Muscle of leg (tissue), 3 donors: ENCODE measurements at regions not wholly inside any gene's neighbourhood (a gene's known extent, or its start where the extent isn't known, plus 50 kb on each side); places are given as distances from the start of the nearest gene placed in this dataset.

Source experiments
- DNase-seq: peaks from one replicate; pipeline ENCODE4 v3.0.0; 2013
- H3K27ac ChIP-seq: one replicate; pipeline ENCODE4 v1.5.1; 2013; ENCODE audit warnings: mild to moderate bottlenecking, low read length, control low read depth
- H3K27me3 ChIP-seq: one replicate; pipeline ENCODE4 v1.6.1; 2013; ENCODE audit warnings: low read length; ENCODE audit not compliant: control insufficient read depth, insufficient read depth
- H3K36me3 ChIP-seq: one replicate; pipeline ENCODE4 v1.6.1; 2013; ENCODE audit warnings: low read length; ENCODE audit not compliant: control insufficient read depth, insufficient read depth
- H3K4me1 ChIP-seq: one replicate; pipeline ENCODE4 v1.6.1; 2013; ENCODE audit warnings: low read length; ENCODE audit not compliant: control insufficient read depth, insufficient read depth
- H3K4me3 ChIP-seq: one replicate; pipeline ENCODE4 v1.5.1; 2013; ENCODE audit warnings: low read length, control low read depth
- H3K9me3 ChIP-seq: replicated peaks from 2 replicates; pipeline ENCODE4 v1.6.1; 2013; ENCODE audit warnings: low read depth, low read length; ENCODE audit not compliant: control insufficient read depth
- WGBS: methylation state at CpG from one replicate; pipeline ENCODE4 v1.1.5; 2013; ENCODE audit warnings: missing lambda C conversion rate; ENCODE audit not compliant: insufficient coverage; 5-methylcytosine and 5-hydroxymethylcytosine counted together

DNA sequence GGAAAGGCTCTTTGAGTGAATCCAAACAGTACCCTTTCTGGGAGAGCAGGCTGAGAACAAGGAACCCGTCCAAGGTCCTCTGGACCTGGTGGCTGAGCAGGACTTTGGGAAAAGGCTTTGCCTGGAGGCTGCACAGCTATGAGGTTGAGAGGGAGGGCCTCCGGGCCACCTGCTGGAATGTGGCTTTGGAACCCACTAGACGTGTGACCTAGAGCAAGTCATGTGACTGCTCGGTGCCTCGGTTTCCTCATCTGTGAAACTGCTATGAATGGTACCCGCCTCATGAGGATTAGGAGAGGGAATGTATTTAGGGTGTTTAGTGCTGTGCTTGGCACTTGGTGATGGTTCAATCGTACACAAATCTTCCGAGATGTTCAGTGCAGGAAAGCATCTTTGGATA, 50.4 kb downstream of the HAPSTR1 start:
- Histone ChIP-seq H3K4me3 (no peak overlapping the region), H3K9me3 (no peaks in the 10 kb centered on the region), H3K4me1 (peaks cover 6% of the 10 kb centered on the region), H3K36me3 (no peaks in the 10 kb centered on the region), H3K27ac (no peak overlapping the region), H3K27me3 (no peaks in the 10 kb centered on the region)
- WGBS, result 96% methylated on average over 8 of the region's 8 CpGs
- no peak for DNase-seq

DNA sequence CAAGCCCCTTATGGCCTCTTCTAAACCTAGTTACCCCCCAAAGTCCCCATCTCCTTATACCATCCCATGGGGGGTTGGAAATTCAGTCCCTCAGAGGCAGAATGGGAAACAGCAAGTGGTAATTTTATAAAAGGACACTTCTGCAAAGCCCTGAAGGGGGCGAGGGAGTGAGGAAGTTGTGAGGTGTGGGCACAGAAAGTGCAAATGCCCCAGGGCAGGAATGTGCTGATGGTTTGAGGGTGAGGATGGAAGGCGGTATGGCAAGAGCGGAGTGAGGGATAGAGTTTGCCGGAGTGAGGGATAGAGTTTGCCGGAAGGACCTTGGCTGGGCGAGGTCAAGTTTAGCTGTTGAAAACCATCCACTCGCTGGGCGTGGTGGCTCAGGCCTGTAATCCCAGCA, 52.7 kb downstream of the HAPSTR1 start:
- Histone ChIP-seq H3K27ac (no peak overlapping the region), H3K4me1 (peaks cover 2% of the 10 kb centered on the region), H3K9me3 (no peaks in the 10 kb centered on the region), H3K36me3 (no peaks in the 10 kb centered on the region), H3K4me3 (no peak overlapping the region), H3K27me3 (no peaks in the 10 kb centered on the region)
- no peak for DNase-seq
- 99% methylated on average over 8 of the region's 8 CpGs for WGBS

DNA sequence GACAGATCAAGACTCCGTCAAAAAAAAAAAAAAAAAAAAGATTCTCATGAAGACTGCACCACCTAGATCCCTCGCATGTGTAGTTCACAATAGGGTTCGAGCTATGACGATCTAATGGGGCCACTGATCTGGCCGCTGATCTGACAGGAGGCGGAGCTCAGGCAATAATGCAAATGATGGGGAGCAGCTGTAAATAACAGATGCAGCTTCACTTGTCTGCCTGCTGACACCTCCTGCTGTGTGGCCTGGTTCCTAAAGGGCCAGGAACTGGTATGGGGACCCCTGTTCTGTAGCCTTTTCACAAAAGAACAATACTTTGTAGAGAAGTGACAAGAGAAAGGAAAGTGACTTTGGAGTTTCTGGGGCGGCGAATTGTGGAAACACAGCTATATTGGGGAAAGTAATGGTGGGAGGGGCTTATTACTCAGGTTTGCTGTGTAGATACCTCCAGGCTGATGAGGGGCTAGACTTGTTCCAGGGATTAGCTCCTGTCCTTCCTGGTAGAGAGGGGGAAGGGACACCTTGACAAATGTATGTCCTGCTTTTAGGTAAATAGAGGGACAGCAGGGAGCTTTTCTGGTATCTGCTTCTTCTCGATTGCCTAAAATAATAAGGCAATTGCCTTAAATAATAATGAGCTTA, 57.1 kb downstream of the HAPSTR1 start:
- DNase-seq, result no peak
- Histone ChIP-seq H3K4me1 (no peaks in the 10 kb centered on the region), H3K27me3 (no peaks in the 10 kb centered on the region), H3K27ac (no peak overlapping the region), H3K4me3 (no peak overlapping the region), H3K9me3 (no peaks in the 10 kb centered on the region), H3K36me3 (no peaks in the 10 kb centered on the region)
- 50% methylated on average over 6 of the region's 9 CpGs for WGBS

DNA sequence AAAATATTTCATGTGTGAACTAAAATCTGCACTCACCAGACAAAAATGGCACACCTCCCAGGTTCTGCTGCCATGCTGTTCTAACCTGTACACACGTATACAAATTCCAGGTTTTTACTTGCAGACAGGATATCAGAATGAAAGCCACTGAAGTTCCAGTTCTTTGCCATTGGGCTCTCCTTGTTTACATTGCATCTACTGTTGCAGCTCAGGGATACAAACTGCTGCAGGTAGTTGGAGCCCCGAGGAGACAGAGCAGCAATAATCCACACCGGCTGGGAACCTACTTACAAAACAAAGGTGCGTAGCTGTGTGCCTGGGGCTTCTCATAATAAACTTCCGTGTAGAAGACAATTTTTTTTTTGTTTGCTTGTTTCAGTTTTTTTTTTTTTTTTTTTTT, 59.6 kb downstream of the HAPSTR1 start:
- no peak overlapping the region for H3K4me3 ChIP-seq
- 88% methylated on average over 1 of the region's 5 CpGs for WGBS
- no peaks in the 10 kb centered on the region for H3K9me3 ChIP-seq
- H3K4me1 ChIP-seq, result no peaks in the 10 kb centered on the region
- no peak overlapping the region for H3K27ac ChIP-seq
- H3K27me3 ChIP-seq, result peaks cover 9% of the 10 kb centered on the region
- no peaks in the 10 kb centered on the region for H3K36me3 ChIP-seq
- DNase-seq, result no peak

DNA sequence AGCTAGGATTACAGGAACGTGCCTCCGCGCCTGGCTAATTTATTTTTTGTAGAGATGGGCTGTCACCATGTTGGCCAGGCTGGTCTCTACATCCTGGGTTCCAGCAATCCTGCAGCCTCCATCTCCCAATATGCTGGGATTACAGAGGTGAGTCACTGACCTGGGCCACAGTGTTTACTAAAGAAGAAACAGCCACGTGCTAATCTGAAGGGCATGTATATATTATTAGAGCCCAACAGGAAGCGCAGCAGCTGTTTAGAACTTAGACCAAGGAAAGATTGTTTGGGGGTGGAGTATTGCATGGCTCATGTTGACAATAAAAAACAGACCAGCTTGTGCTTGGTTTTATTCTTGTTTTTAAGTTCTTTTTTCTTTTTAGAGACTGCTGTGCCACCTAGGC, 60.2 kb downstream of the HAPSTR1 start:
- Histone ChIP-seq H3K4me1 (no peaks in the 10 kb centered on the region), H3K36me3 (no peaks in the 10 kb centered on the region), H3K9me3 (no peaks in the 10 kb centered on the region), H3K27me3 (peaks cover 9% of the 10 kb centered on the region), H3K4me3 (no peak overlapping the region), H3K27ac (no peak overlapping the region)
- WGBS, result no CpG with 5 or more reads among the region's 5 CpGs
- no peak for DNase-seq

DNA sequence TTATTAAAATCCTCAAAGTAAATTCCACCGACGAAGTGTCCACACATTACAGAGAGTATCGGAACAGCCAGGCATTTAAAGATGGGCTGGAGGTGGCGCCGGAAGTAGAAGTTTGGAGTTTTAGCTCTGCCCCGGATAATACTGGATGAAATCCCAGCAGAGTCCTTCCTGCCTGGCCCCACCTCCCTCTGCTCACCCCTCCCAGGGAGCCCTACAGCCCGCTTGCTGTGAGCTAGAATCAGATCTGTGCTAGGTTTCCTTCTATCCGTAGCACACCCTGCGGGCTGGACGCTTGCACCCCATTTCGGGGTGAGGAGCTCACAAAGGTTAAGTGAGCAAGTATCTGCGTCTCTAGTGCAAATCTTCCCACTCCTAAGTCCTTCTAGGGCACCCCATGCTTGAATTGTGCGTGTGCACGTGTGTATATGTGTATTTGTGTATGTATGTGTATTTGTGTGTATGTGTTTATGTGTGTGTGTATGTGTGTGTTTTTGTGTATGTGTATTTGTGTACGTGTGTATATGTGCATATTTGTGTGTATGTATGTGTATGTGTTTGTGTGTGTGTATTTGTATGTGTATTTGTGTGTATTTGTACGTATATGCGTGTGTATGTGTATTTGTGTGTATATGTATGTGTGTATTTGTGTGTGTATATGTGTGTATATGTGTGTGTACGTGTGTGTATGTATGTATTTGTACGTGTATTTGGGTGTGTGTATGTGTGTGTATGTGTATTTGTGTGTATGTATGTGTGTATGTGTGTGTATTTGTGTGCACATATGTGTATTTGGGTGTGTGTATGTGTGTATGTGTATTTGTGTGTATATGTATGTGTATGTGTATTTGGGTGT, 61.4 kb downstream of the HAPSTR1 start:
- 84% methylated on average over 12 of the region's 19 CpGs for WGBS
- no peaks in the 10 kb centered on the region for H3K9me3 ChIP-seq
- H3K4me3 ChIP-seq, result no peak overlapping the region
- no peak for DNase-seq
- peaks cover 9% of the 10 kb centered on the region for H3K27me3 ChIP-seq
- H3K36me3 ChIP-seq, result no peaks in the 10 kb centered on the region
- H3K4me1 ChIP-seq, result no peaks in the 10 kb centered on the region
- H3K27ac ChIP-seq, result no peak overlapping the region

DNA sequence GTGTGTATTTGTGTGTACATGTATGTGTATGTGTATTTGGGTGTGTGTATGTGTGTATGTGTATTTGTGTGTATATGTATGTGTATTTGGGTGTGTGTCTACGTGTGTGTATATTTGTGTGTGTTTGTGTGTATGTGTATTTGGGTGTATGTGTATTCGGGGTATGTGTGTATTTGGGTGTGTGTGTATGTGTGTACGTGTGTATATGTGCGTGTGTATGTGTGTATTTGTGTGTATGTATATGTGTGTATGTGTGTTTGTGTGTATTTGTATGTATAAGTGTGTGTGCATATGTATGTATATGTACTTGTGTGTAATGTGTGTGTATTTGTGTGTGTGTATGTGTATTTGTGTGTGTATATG, 62.0 kb downstream of the HAPSTR1 start:
- WGBS, result 100% methylated on average over 4 of the region's 4 CpGs
- Histone ChIP-seq H3K4me1 (no peaks in the 10 kb centered on the region), H3K27me3 (peaks cover 9% of the 10 kb centered on the region), H3K36me3 (no peaks in the 10 kb centered on the region), H3K4me3 (no peak overlapping the region), H3K9me3 (no peaks in the 10 kb centered on the region), H3K27ac (no peak overlapping the region)
- DNase-seq, result no peak

DNA sequence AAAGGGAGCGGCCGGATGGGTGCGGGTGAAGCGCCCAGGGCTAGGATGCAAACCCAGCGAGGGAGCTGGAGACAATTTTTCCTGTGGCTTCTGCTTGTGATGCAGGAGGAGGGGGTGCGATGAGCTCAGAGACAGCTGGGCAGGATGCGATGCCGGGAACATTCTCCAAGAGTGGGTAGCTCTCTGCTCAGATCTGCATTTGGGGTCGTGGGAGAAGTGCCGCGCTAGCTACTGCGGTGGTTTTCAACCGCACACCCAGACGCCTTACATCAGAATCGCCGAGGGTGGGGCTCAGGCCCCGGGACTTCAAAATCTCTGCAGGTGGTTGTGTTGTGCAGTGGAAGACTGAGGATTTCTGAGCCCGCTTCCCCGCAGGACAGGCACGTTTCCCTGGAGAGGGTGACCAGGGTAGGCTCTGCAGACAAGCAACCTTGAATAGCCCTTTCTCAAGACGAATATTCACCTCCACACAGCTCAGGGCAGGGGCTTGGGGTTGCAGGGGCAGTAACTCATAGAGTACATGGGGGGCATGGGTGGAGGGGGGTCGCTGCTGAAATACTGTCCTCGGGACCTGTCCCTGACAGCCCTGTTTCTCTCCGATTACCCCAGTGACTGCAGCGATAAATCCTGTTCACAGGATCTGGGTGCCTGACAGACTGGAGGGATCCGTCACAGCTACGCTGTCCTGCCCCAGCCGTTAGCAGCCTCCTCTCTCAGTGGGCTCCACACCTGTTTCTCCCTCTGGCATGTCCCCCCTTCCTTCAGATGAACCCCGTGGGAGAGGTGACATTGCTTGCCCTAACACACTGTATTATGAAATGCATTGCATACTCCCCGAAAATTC, 63.3 kb downstream of the HAPSTR1 start:
- 44% methylated on average over 24 of the region's 30 CpGs for WGBS
- Histone ChIP-seq H3K27me3 (peaks cover 9% of the 10 kb centered on the region), H3K4me1 (no peaks in the 10 kb centered on the region), H3K27ac (no peak overlapping the region), H3K4me3 (no peak overlapping the region), H3K9me3 (no peaks in the 10 kb centered on the region), H3K36me3 (no peaks in the 10 kb centered on the region)
- no peak for DNase-seq

DNA sequence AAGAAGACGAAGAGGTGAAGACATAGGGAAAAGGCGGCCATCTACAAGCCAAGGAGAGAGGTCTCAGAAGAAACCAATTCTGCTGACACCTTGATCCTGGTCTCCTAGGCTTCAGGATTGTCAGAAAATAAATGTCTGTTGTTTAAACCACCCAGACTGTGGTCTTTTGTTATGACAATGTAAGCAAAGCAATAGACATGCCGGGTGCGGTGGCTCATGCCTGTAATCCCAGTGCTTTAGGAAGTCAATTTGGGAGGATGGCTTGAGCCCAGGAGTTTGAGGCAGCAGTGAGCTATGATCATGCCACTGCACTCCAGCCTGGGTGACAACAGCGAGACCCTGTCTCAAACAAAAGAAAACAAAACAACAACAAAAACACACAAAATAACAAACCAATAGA, 64.4 kb downstream of the HAPSTR1 start:
- H3K27ac ChIP-seq, result no peak overlapping the region
- H3K4me3 ChIP-seq, result no peak overlapping the region
- peaks cover 9% of the 10 kb centered on the region for H3K27me3 ChIP-seq
- WGBS, result 74% methylated on average over 4 of the region's 5 CpGs
- H3K4me1 ChIP-seq, result no peaks in the 10 kb centered on the region
- no peaks in the 10 kb centered on the region for H3K9me3 ChIP-seq
- no peaks in the 10 kb centered on the region for H3K36me3 ChIP-seq
- no peak for DNase-seq
